ENCODE measurements at regions not wholly inside any gene's neighbourhood (a gene's known extent, or its start where the extent isn't known, plus 50 kb on each side); places are given as distances from the start of the nearest gene placed in this dataset.

GRCh38 chr4:138051157-138051556, 191.0 kb downstream of the SLC7A11 start:
- Mint-ChIP-seq H3K9me3 (ENCODE audit: low read depth) (no peaks in the 10 kb centered on the region), H3K27me3 (ENCODE audit: low read depth) (no peaks in the 10 kb centered on the region), H3K27ac (ENCODE audit: unreplicated experiment) (no peak overlapping the region), H3K4me1 (ENCODE audit: low read depth) (peaks cover 30% of the 10 kb centered on the region), H3K4me3 (ENCODE audit: unreplicated experiment) (no peak overlapping the region), H3K36me3 (ENCODE audit: low read depth) (no peaks in the 10 kb centered on the region)
- TF ChIP-seq CTCF (IDR thresholded peaks at IDR 0.05) = no peak
- no peak for DNase-seq (ENCODE audit: low spot score)

- Mint-ChIP-seq H3K4me3 (ENCODE audit: unreplicated experiment) (no peak overlapping the region), H3K9me3 (ENCODE audit: low read depth) (no peaks in the 10 kb centered on the region), H3K36me3 (ENCODE audit: low read depth) (no peaks in the 10 kb centered on the region), H3K27me3 (ENCODE audit: low read depth) (no peaks in the 10 kb centered on the region), H3K4me1 (ENCODE audit: low read depth) (peaks cover 30% of the 10 kb centered on the region), H3K27ac (ENCODE audit: unreplicated experiment) (no peak overlapping the region)
- no peak for TF ChIP-seq CTCF (IDR thresholded peaks at IDR 0.05)
- DNase-seq (ENCODE audit: low spot score) = no peak
Observed at GRCh38 chr4:138050601-138051000, 191.5 kb downstream of the SLC7A11 start.

- no peak overlapping the region for H3K27ac Mint-ChIP-seq (ENCODE audit: unreplicated experiment)
- H3K36me3 Mint-ChIP-seq (ENCODE audit: low read depth) = no peaks in the 10 kb centered on the region
- no peak for DNase-seq (ENCODE audit: low spot score)
- H3K4me3 Mint-ChIP-seq (ENCODE audit: unreplicated experiment) = no peak overlapping the region
- no peak for TF ChIP-seq CTCF (IDR thresholded peaks at IDR 0.05)
- H3K27me3 Mint-ChIP-seq (ENCODE audit: low read depth) = no peaks in the 10 kb centered on the region
- peaks cover 23% of the 10 kb centered on the region for H3K4me1 Mint-ChIP-seq (ENCODE audit: low read depth)
- no peaks in the 10 kb centered on the region for H3K9me3 Mint-ChIP-seq (ENCODE audit: low read depth)
Observed at GRCh38 chr4:138049355-138049754, 192.8 kb downstream of the SLC7A11 start.

- H3K4me1 Mint-ChIP-seq (ENCODE audit: low read depth) = peaks cover 8% of the 10 kb centered on the region
- TF ChIP-seq CTCF (IDR thresholded peaks at IDR 0.05) = no peak
- H3K27ac Mint-ChIP-seq (ENCODE audit: unreplicated experiment) = no peak overlapping the region
- H3K27me3 Mint-ChIP-seq (ENCODE audit: low read depth) = no peaks in the 10 kb centered on the region
- no peak overlapping the region for H3K4me3 Mint-ChIP-seq (ENCODE audit: unreplicated experiment)
- H3K9me3 Mint-ChIP-seq (ENCODE audit: low read depth) = no peaks in the 10 kb centered on the region
- no peak for DNase-seq (ENCODE audit: low spot score)
- no peaks in the 10 kb centered on the region for H3K36me3 Mint-ChIP-seq (ENCODE audit: low read depth)
Observed at GRCh38 chr4:138047290-138047689, 194.9 kb downstream of the SLC7A11 start.

- no peak overlapping the region for H3K4me3 Mint-ChIP-seq (ENCODE audit: unreplicated experiment)
- H3K4me1 Mint-ChIP-seq (ENCODE audit: low read depth) = no peaks in the 10 kb centered on the region
- no peaks in the 10 kb centered on the region for H3K9me3 Mint-ChIP-seq (ENCODE audit: low read depth)
- no peaks in the 10 kb centered on the region for H3K36me3 Mint-ChIP-seq (ENCODE audit: low read depth)
- DNase-seq (ENCODE audit: low spot score) = no peak
- no peak for TF ChIP-seq CTCF (IDR thresholded peaks at IDR 0.05)
- H3K27me3 Mint-ChIP-seq (ENCODE audit: low read depth) = no peaks in the 10 kb centered on the region
- H3K27ac Mint-ChIP-seq (ENCODE audit: unreplicated experiment) = no peak overlapping the region
Observed at GRCh38 chr4:138045036-138045435, 197.1 kb downstream of the SLC7A11 start.

Measured in chondrocyte (in vitro differentiated cells).